Hematopoietic multipotent progenitor cell treated with erythropoietin and hydrocortisone succinate and interleukin-3 and kit ligand, for 8 days (in vitro differentiated cells): ENCODE measurements at regions not wholly inside any gene's neighbourhood (a gene's known extent, or its start where the extent isn't known, plus 50 kb on each side); places are given as distances from the start of the nearest gene placed in this dataset.
"Not testable (repeated sequence)": the region's sequence is repeated elsewhere in the genome, so short reads cannot be mapped to it uniquely, and the experiment has no call there.

ENCODE experiments used
- DNase-seq: peaks from one replicate; pipeline ENCODE4 v3.0.0-alpha.2; 2015

DNA sequence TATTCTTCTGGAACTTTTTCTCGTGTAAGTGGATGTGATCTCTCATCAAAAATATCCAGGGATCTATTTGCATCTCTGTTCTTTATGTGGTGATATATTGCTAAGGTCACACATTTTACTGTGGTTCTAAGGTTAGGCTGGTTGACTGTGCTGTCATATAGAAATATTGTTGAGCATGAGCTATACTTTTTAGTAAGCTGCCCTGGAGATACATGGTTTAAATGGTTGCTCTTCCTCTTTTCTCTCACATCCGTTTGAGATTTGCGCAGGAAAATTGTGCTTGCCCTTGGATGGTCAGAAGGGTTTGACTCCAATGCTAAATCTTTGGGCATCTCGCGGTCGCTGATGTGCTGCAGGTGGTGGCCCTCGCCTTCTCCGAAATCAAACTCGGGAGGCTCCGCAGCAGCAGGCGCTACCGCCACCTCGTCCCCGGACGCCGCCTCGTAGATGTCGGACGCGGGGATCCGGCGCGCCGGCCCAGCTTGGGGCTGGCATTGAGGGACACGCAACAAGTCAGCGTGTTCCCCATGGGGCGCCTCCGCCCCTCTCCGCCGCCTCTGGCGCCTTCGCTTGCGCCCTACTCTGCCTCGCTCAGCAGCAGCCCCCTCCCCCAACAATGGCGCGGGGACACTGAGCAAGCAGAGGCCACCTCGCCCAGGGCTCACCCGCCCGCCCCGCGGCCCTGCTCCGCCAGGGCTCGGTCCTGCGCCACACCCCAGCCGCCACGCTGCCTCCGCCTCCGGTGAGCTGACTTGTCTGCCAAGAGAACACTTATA, 154.5 kb downstream of the MSN start:
- peak; percentile 19 for DNase-seq

GRCh38 chrX:65819983-65820382, 152.5 kb downstream of the MSN start:
- not testable (repeated sequence) for DNase-seq

DNA sequence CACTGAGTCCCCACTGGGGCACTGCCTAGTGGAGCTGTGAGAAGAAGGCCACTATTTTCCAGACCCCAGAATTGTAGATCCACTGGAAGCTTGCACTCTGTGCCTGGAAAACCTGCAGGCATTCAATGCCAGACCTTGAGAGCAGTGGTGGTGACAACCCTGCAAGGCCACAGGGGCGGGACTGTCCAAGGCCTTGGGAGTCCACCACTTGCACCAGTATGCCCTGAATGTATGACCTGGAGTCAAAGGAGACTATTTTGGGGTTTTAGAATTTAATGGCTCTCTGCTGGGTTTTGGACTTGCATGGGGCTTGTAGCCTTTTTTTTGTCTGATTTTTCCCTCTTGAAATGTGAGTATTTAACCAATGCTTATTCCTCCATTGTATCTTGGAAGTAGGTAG, 145.8 kb downstream of the MSN start:
- DNase-seq, result no peak

- DNase-seq, result peak; percentile 7
Measured at GRCh38 chrX:65811558-65812228, 144.2 kb downstream of the MSN start.
